DND-41 (cell line): ENCODE measurements at regions not wholly inside any gene's neighbourhood (a gene's known extent, or its start where the extent isn't known, plus 50 kb on each side); places are given as distances from the start of the nearest gene placed in this dataset.
"Not testable (repeated sequence)": the region's sequence is repeated elsewhere in the genome, so short reads cannot be mapped to it uniquely, and the experiment has no call there.

ENCODE experiments used
- ATAC-seq: fragments of 200-7000 bp; cut with Tn5 transposase; 3 replicates; pipeline ENCODE4 v1.9.1; 2021; ENCODE audit warnings: low read depth; ENCODE audit not compliant: insufficient read depth
- DNase-seq: peaks from one replicate; pipeline ENCODE4 v3.0.0-alpha.2; 2020
- H2AFZ ChIP-seq: 2 replicates; pipeline ENCODE4 v1.6.0; 2012; ENCODE audit warnings: low read depth, low read length
- H3K27ac ChIP-seq: 2 replicates; pipeline ENCODE4 v1.5.1; 2012; ENCODE audit warnings: low read length, inconsistent platforms
- H3K27me3 ChIP-seq: fragments of 200-600 bp; sonication (generic); 2 replicates; pipeline ENCODE4 v1.6.0; 2012; ENCODE audit warnings: low read length, mild to moderate bottlenecking, inconsistent platforms; ENCODE audit not compliant: insufficient read depth, poor library complexity
- H3K36me3 ChIP-seq: 2 replicates; pipeline ENCODE4 v1.5.1; 2012; ENCODE audit warnings: low read length, inconsistent platforms; ENCODE audit not compliant: insufficient read depth
- H3K4me1 ChIP-seq: 2 replicates; pipeline ENCODE4 v1.5.1; 2012; ENCODE audit warnings: mild to moderate bottlenecking, low read length; ENCODE audit not compliant: insufficient read depth
- H3K4me2 ChIP-seq: 2 replicates; pipeline ENCODE4 v1.6.0; 2012; ENCODE audit warnings: mild to moderate bottlenecking, moderate library complexity, low read length, inconsistent platforms; ENCODE audit not compliant: insufficient read depth
- H3K4me3 ChIP-seq, 2 experiments: fragments of 200-600 bp in 1 of 2; shearing (Covaris generic) in 1 of 2; 2 replicates each; pipeline ENCODE4 v1.5.1; 2012 to 2016; ENCODE audit warnings: inconsistent platforms in 2 of 2, low read length in 2 of 2, mild to moderate bottlenecking in 2 of 2, low read depth in 1 of 2, moderate library complexity in 1 of 2
- H3K79me2 ChIP-seq: 2 replicates; pipeline ENCODE4 v1.6.0; 2012; ENCODE audit warnings: low read length, inconsistent platforms; ENCODE audit not compliant: insufficient read depth
- H3K9ac ChIP-seq: 2 replicates; pipeline ENCODE4 v1.6.0; 2012; ENCODE audit warnings: low read depth, mild to moderate bottlenecking, inconsistent platforms, low read length, moderate library complexity
- H3K9me3 ChIP-seq: 2 replicates; pipeline ENCODE4 v1.5.1; 2012; ENCODE audit warnings: low read length, moderate library complexity, mild to moderate bottlenecking, inconsistent platforms; ENCODE audit not compliant: insufficient read depth, severe bottlenecking
- H4K20me1 ChIP-seq: 2 replicates; pipeline ENCODE4 v1.6.0; 2012; ENCODE audit warnings: low read length; ENCODE audit not compliant: insufficient read depth
- CTCF ChIP-seq: IDR thresholded peaks from 2 replicates; pipeline ENCODE4 v1.5.1; 2012; ENCODE audit warnings: borderline replicate concordance, low read length, moderate library complexity, mild to moderate bottlenecking; ENCODE audit not compliant: poor library complexity, severe bottlenecking; ENCODE audit errors: extremely low read depth
- EZH2 ChIP-seq: IDR thresholded peaks from 3 replicates; pipeline ENCODE4 v1.6.1; 2012; ENCODE audit warnings: borderline replicate concordance, low read depth, mild to moderate bottlenecking, moderate library complexity, low read length, inconsistent platforms; ENCODE audit not compliant: severe bottlenecking

DNA sequence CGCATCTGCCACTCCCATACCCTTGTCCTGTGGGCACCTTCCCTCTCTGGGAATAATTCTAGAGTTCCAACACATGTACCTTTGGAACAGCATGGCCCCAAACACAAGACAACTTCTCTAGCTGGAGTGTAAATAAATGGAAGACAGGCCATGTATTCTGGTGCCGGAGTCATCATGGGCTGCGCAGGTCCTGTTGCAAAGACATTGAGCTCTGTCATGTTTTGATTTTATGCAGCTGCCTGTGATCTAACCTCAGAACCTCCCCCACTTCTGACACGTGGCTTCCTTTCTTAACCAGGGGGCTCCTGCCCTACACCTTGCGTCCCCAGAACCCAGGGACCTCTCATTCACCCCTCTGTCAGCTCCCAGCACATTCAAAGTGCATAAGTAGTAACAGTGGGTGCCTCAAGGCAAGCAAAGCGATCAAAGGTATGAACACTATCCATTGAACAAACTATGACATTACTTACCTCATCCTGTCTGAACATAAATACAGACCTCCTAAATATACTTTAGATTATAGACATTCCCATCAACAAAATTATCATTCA, 219.9 kb downstream of the FGFR2 start:
- Histone ChIP-seq H2AFZ (no peak overlapping the region), H4K20me1 (no peaks in the 10 kb centered on the region), H3K4me3 (no peak overlapping the region)

GRCh38 chr10:121379013-121379412, 219.2 kb downstream of the FGFR2 start:
- Histone ChIP-seq H3K79me2 (no peaks in the 10 kb centered on the region), H3K9ac (no peak overlapping the region), H3K27ac (no peak overlapping the region), H3K4me1 (no peaks in the 10 kb centered on the region), H2AFZ (no peak overlapping the region), H3K36me3 (no peaks in the 10 kb centered on the region), H3K27me3 (no peaks in the 10 kb centered on the region), H3K4me2 (no peak overlapping the region), H3K9me3 (no peaks in the 10 kb centered on the region), H3K4me3 (no peak overlapping the region), H4K20me1 (no peaks in the 10 kb centered on the region)
- ATAC-seq (no peak), DNase-seq (no peak)
- no peak for TF ChIP-seq EZH2

More for the DNA sequence above, 219.9 kb downstream of the FGFR2 start:
- H3K79me2 ChIP-seq = no peaks in the 10 kb centered on the region
- H3K4me1 ChIP-seq = no peaks in the 10 kb centered on the region
- no peaks in the 10 kb centered on the region for H3K36me3 ChIP-seq
- H3K4me2 ChIP-seq = no peak overlapping the region
- no peak overlapping the region for H3K9ac ChIP-seq
- H3K9me3 ChIP-seq = no peaks in the 10 kb centered on the region
- TF ChIP-seq CTCF (no peak), EZH2 (no peak)
- DNase-seq = no peak
- no peaks in the 10 kb centered on the region for H3K27me3 ChIP-seq
- no peak for ATAC-seq
- H3K27ac ChIP-seq = no peak overlapping the region

- DNase-seq (no peak), ATAC-seq (no peak)
- Histone ChIP-seq H3K4me1 (no peaks in the 10 kb centered on the region), H3K27me3 (no peaks in the 10 kb centered on the region), H3K9me3 (no peaks in the 10 kb centered on the region), H2AFZ (no peak overlapping the region), H3K79me2 (no peaks in the 10 kb centered on the region), H3K4me3 (no peak overlapping the region), H3K9ac (no peak overlapping the region), H4K20me1 (no peaks in the 10 kb centered on the region), H3K27ac (no peak overlapping the region), H3K4me2 (no peak overlapping the region), H3K36me3 (no peaks in the 10 kb centered on the region)
- TF ChIP-seq CTCF (no peak), EZH2 (no peak)
Observed at GRCh38 chr10:121380211-121380610, 218.0 kb downstream of the FGFR2 start.

- not testable (repeated sequence) for H4K20me1 ChIP-seq, H3K36me3 ChIP-seq, DNase-seq, H2AFZ ChIP-seq, H3K4me3 ChIP-seq, H3K9me3 ChIP-seq, H3K4me2 ChIP-seq, H3K27me3 ChIP-seq, ATAC-seq, H3K27ac ChIP-seq, H3K4me1 ChIP-seq, H3K79me2 ChIP-seq, H3K9ac ChIP-seq
Observed at GRCh38 chr10:121382029-121382520, 216.2 kb downstream of the FGFR2 start.
